ENCODE measurements at regions not wholly inside any gene's neighbourhood (a gene's known extent, or its start where the extent isn't known, plus 50 kb on each side); places are given as distances from the start of the nearest gene placed in this dataset.

DNA sequence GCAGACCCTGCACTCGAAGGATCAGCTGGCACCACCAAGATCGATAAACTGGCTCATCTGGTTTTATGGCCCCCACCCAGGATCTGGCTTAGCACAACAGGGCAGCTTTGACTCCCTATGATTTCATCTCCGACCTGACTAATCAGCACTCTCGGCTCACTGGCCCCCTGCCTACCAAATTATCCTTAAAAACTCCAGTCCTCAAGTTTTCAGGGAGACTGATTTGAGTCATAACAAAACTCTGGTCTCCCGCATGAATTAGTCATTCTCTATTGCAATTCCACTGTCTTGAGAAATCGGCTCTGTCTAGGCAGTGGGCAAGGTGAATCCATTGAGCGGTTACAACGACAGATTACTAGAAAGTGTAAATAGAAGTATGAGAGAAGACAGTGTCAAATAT, 521.9 kb upstream of the RGMA start:
- FAIRE-seq (no peak), DNase-seq (ENCODE audit: low spot score in 2 of 2) (no peak)

DNA sequence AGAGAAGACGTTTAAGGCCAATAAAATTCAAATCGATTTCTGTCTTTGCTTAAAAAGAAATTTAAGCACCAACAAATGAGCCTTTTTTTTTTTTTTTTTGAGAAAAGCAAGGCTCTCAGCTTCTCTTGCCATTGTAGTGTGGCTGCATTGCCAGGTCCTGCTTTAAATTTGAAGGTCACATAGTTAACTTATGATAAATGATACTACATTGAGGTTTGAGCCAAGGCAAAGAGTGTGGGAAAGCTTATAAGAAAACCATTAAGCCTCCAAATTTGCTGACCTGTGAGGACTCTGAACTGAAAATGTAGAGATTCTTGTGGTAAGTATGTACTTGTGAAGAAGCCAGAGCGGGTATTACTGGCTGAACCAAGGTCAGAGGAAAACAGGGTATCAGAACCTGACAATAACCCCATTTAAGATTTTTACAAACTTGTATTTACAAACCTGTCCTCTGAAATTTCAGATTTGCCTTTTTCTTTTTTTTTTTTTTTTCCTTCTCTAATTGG, 519.7 kb upstream of the RGMA start:
- FAIRE-seq = no peak

GRCh38 chr15:93603550-93603949, 514.5 kb upstream of the RGMA start:
- DNase-seq (ENCODE audit: low spot score in 2 of 2) = no peak
- FAIRE-seq = no peak

More for the DNA sequence above, 519.7 kb upstream of the RGMA start:
- DNase-seq (ENCODE audit: low spot score in 2 of 2) = no peak

DNA sequence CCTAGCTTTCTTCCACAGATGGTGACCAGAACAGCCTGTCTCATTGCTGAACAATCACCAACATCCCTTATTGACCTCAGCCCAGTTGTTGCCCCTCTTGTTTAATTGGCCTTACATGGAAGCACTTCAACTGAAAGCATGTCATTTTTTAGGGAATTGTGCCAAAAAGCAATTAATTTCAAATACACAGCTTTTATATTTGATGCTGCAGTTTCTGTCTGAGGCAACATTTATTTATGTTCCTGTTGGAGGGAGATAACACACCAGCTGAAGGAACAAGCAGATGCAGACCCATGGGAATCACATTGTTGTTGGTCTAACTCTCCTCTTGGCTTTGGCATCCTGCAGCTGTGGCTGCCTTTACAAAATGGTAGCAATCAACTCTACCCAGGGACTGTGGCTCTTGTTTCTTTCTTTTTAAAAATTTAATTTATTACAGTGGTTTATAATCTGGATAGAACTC, 498.1 kb upstream of the RGMA start:
- DNase-seq (ENCODE audit: low spot score in 2 of 2) (no peak), FAIRE-seq (no peak)

- DNase-seq (ENCODE audit: low spot score in 2 of 2) = no peak
- FAIRE-seq = no peak
These were observed 496.0 kb upstream of the RGMA start for GRCh38 chr15:93585012-93585411.

DNA sequence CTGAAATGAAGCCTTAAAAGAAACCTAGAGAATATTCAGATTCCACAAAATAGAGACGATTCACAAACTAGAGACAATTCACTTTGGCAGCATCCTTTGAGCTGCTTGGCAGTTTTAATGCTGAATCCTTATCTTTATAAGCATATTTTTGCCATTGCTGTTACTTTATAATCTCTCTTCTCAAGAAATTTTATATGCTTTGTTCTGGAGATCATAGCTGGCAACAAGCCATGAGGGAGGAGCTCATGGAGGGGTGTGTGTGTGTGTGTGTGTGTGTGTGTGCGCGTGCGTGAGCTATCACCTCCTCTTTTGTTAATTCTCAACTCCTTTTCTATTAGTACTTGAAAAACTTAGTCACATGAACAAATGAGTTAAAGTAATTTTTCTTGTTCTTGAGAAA, 495.0 kb upstream of the RGMA start:
- DNase-seq (ENCODE audit: low spot score in 2 of 2) = no peak
- no peak for FAIRE-seq

DNA sequence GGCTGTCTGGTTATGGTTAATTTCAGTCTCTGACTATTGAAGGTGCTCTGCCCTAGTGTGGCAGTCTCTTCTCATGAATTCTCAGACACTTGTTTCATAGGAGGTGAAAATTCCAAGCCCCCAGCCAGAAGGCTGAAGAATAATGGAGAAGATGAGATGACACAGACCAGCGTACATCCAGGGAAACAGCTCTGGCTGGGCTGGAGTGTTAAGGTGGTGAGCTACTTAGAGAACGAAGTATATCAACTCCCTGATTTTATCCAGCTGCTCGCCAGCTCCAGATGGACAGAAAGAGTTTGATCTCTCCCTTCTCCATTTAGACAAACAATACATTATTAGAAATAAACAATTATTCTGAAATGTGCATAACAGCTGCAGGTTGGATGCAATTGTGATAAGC, 494.5 kb upstream of the RGMA start:
- FAIRE-seq (no peak), DNase-seq (ENCODE audit: low spot score in 2 of 2) (no peak)

DNA sequence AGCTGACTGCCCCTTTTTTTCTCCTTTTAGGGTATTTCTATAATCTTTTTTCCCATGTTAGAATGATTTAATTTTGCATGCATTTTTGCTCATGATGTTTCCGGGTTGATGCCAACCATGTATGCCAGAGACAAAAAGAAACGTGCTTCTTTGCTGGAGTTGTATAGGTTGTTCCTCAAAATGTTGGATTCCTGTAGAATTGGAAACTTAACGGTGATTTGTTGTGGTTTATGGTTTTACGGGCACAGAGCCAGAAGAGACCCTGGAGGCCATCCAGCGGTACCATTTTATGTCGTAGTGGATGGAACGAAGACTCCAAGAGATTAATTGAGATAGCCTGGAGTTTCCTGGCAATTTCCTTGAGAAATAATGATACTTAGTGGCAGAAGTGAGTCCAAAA, 481.5 kb upstream of the RGMA start:
- FAIRE-seq (no peak), DNase-seq (ENCODE audit: low spot score in 2 of 2) (no peak)

GRCh38 chr15:93566762-93567161, 477.8 kb upstream of the RGMA start:
- FAIRE-seq (no peak), DNase-seq (ENCODE audit: low spot score in 2 of 2) (no peak)

DNA sequence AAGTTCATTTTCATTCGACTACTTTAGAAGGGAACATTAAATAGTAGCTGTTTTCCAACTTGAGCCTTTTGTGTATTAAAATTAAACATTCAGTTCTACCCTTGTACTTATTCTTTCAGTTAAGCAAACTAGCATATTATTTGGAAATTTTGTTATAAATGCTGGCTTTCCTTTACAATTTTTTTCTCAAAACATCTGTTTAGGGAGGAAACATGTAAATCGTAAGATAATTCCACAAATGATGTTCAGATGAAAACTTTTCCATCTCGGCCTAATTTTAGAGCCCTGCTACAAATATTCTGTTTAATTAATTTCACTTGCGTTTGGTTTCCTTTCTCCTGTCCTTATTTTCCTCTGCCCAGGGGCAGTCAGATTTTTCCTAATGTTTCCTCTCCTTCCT, 476.2 kb upstream of the RGMA start:
- FAIRE-seq (no peak), DNase-seq (ENCODE audit: low spot score in 2 of 2) (no peak)

DNA sequence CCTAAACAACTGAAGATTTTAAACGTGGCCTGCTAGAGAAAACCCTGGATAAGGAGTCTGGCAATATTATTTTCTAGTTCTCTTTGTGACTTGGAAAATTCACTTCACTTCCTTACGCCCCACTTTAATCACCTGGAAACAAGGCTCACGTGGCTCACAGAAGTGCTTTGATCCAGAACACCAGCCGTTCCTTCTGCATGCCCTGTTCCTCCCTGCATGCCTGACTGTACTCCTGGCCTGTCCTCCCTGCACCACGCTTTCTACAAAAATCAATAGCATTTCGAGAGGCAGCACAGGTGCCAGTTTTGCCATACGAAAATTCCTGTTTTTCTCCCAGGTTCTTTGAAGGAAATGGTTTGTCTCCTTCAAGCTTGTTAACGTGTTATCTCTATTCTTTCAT, 474.2 kb upstream of the RGMA start:
- DNase-seq (ENCODE audit: low spot score in 2 of 2) (no peak), FAIRE-seq (no peak)

- DNase-seq (ENCODE audit: low spot score in 2 of 2) (no peak), FAIRE-seq (no peak)
These were observed 473.5 kb upstream of the RGMA start for GRCh38 chr15:93562395-93563123.

- DNase-seq (ENCODE audit: low spot score in 2 of 2) (no peak), FAIRE-seq (no peak)
These were observed 468.7 kb upstream of the RGMA start for GRCh38 chr15:93557696-93558095.

DNA sequence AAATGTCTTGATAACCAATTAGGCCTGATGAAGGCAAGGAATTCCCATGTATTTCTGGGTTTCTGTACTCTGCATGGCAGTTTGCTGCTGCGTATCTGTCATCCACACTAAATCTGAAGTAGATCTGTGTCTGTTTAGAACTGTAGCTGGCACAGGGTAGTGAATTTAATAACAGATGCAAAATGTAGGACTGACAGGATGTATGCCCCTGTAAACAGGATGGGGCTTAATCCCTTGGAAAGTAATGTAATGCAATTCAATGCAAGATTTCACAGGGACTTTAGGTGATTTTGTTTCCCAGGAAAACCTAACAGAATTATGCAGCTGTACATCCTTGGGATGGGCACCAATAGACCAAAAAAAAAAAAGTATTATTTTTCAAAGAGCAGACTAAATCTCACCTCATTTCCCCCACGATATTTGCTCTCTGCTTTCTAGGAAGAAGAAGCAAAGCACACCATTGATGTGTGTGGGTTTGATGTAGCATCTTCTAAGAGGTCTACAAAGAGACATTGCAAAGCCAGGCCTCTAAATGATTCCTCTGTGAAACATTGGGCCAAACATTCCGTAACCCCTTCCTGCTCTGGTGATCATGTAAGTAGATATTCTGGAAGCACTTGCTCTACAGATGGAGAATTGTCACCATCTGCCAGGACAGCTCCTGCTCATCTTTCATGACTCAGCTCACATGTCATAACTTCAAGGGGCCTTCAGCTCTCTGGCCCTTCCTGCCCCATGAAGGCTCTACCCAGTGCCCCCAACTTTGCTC, 464.3 kb upstream of the RGMA start:
- FAIRE-seq (no peak), DNase-seq (ENCODE audit: low spot score in 2 of 2) (no peak)

DNA sequence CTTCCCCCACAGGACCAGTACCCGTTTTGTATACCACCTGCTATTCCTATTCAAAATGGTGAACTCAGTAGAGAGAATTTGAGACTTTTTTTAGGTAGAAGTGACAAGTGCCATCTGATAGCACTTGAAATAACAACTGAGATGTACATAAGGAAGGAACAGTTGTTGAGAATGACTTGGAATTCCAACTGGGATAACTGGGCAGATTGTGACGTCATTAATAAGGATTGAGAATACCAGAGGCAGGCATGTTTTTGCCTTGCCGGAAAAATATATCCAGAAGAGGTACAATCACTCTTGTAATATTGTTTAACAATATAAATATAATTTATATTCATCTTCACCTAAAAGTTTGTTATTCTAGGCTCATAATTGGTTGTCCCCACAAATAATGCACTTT, 454.1 kb upstream of the RGMA start:
- FAIRE-seq (no peak), DNase-seq (ENCODE audit: low spot score in 2 of 2) (no peak)

DNA sequence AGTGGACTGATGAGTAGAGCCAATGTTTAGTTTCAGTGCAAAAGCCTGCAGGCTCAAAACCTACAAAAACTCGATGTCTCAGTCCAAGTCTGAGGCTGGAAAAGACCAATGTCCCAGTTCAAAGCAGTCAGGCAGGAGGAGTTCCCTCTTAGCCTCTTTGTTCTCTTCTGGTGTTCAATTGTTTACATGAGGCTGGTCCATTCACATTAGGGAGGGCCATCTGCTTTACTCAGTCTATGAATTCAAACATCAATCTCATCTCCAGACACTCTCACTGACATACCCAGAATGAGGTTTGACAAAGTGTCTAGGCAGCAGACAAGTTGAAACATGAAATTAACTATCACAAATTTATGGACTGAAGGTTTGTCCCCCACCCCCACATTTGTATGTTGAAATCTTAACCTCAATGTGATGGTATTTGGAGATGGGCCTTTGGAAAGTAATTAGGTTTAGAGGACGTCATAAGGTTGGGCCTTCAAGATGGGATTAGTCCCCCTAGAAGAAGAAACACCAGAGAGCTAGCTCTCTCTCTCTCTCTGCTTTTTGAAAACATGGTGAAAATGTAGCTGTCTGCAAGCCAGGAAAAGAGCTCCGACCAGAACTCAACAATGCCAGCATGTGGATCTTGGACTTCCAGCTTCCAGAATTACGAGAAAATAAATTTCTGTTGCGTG, 438.5 kb upstream of the RGMA start:
- no peak for DNase-seq (ENCODE audit: low spot score in 2 of 2)
- no peak for FAIRE-seq

DNA sequence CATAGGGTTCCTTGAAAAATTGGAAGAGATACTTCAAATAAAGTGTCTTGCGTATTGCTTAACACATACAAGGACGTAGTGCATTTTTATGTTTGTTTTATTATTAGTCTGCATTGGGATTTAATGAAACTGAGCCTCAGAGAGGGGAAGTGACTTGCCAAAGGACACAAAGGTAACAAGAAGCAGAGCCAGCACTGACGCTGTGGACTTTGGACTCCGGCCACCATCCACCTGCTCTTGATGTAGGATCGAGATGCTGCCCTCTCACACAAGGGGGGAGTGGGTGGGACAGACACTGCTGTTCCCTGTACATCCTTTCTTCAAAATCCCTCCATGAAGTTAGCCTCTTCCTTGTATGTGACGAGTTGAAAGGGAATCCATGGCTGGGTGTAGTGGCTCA, 435.4 kb upstream of the RGMA start:
- FAIRE-seq (no peak), DNase-seq (ENCODE audit: low spot score in 2 of 2) (no peak)

GRCh38 chr15:93523481-93523880, 434.5 kb upstream of the RGMA start:
- DNase-seq (ENCODE audit: low spot score in 2 of 2) = no peak
- no peak for FAIRE-seq

GRCh38 chr15:93520206-93520605, 431.2 kb upstream of the RGMA start:
- DNase-seq (ENCODE audit: low spot score in 2 of 2) (no peak), FAIRE-seq (no peak)

DNA sequence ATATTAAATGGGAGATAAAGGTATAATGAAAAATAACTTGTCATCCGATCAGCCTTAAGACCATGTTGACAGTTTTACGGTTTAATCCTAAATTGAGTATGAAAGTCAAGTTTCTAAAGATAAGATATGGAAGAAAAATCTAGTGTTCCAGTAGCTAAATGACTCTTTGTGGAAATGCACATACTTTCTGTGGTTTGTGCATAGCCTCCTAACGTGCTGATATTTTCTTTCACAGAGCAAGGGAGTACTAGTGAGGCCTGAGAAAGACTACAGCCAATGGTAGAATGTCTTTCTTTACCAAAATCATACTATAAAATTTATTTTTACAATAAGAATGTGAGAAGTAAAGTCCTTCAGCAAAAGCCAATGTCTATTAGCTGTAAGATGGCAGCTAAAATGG, 430.6 kb upstream of the RGMA start:
- no peak for FAIRE-seq
- no peak for DNase-seq (ENCODE audit: low spot score in 2 of 2)

- FAIRE-seq (no peak), DNase-seq (ENCODE audit: low spot score in 2 of 2) (no peak)
These were observed 428.2 kb upstream of the RGMA start for GRCh38 chr15:93517176-93517575.
